HG02588 (cell line): ENCODE measurements at regions not wholly inside any gene's neighbourhood (a gene's known extent, or its start where the extent isn't known, plus 50 kb on each side); places are given as distances from the start of the nearest gene placed in this dataset.

Source experiments
- ATAC-seq: cut with Tn5 transposase; IDR thresholded peaks from one replicate; pipeline ENCODE4 v1.9.1; 2021; ENCODE audit warnings: mild to moderate bottlenecking, moderate library complexity; ENCODE audit not compliant: unreplicated experiment

DNA sequence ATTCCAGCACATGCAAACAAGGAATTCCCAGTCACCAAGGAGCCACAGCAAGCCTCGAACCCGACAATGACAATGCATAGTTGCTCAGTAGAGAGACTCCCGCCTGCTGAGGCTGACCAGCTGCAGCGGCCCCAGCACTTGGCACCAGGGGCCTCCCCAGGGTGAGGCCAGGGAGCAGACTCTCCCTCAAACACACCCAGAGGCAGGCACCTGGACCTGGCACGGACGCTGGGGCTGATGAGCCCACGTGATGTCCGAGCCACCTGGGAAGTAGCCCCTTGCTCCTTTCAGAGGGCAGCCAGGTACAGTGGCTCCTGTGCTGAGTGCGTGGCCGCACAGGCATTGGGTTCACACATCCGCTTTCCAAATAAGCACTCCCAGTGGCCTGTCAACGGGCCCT is 315.9 kb upstream of the TGFBR2 start:
- ATAC-seq = no peak

DNA sequence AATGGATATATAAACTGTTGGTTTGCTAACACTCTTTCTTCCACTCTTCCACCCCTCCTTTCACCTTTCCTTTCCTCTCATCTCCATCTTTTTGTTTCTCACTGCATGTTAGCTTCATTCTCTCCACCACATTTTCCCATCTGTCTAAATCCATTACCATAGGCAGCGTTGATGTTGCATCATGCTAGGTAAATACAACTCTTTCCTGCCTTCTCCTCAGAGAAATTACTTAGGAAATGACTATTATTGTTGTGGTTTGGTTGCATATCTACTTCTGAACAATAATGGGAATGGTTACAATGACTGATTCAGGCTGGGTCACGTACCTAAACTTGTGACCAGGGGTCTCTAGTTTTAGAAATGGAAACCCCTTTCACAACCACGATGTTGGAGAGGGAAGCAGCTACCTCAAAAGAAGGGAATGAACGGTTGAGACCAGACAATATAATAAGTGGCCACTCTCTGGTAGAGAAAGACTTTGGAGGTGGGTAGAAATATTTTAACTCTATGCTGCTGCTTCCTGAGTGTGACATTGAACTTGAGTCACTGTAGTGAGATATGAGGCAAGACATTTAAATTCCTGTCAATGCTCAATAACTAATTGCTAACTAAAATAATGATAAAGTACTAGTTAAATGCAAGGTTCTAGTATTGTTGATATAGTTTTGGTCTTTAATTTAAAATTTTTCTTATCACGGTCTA is 314.1 kb upstream of the TGFBR2 start:
- ATAC-seq = no peak

DNA sequence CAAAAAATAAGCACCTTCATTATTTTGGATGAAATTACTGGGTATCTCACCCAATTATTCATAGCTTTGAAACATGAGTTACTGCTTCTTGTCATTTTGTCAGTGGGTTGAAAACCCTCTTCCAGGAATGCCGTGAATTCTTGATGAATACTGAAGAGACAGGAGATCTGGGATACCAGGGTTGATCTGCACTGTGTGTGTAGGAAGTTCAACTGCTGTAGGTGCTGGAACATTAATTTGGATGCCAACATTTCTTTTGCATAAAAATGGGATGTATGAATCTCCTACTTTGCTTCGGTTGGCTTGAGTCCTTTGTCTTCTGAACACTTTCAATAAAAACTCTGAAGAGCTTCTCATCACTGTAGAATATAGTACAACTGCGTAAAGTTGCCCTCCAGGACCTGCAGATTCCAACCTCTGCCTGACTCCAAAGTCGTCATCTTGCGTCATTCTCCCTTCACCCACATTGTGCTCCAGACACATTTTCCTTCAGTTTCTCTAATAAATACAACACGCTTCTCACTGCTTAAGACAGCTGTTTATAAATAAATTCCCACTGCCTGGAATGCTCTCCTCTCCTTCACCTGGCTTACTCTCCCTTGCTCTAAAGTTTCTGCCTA is 312.7 kb upstream of the TGFBR2 start:
- ATAC-seq = no peak

DNA sequence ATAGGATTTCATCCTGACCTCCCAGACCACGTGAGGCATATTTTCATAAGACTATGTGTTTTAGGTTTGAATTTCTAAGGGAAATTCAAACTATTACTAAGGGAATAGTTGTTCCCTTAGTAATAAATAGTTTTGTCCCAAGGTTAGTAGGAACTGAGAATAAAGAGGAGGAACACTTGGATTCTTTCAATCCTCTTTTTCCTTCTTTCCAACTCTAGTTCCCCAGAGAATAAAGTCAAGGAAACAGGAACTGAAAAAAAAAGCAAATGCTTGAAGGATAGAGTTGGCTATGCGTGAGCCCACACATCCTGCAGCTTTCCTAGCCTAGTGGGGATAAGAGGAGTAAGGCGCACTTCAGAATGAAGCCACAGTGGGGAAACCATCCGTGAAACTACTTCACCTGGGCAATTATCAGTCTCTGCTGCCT is 312.1 kb upstream of the TGFBR2 start:
- ATAC-seq = no peak

DNA sequence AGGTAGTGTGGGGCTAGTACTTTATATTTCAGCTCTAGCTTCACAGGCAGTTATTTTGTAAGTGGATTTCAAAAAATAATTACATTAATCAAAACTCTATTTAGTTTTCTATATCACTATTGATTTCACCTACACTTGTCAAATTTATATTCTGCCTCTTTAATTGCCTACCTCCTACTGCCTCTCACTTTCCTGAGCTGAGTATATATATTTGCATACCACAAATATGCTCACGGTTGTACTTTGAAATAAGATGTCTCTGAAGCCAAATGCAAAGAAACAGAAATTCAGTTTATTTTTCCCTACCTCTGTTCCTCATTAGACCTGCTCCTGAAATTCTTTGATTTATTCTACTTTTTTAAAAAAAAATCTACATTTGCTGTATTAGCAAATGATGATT is 309.3 kb upstream of the TGFBR2 start:
- no peak for ATAC-seq

DNA sequence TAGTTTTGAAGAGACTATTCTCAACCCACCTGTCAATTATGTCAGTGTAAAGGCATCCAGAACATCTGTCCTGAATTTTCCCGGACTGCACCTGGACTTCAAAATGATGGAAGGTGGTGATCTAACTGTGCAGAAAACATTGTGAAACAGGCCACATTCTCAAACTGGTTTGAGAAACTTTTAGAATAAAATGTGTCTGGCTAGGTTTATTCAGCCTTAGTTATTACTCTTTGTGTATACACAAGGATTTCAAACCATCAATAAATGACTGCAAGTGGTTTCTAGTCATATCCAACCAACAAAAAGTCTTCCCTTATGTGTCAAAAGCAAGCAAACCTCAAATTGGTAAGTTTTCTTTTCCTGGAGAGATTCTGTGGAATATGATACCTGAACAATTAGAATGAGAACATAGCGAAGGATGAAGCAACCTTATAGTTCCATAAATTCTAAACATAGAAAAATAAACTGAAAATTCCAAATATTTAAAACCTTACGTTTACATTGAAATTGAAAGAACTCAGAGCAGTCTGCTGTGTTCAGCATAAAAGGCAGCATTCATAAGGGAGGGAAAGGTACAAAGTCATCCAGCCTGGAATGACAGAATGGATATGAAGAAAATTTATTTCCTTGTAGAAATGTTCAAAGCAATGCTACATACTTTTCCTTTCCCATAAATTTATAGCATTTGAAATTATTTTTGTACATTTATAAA is 306.6 kb upstream of the TGFBR2 start:
- ATAC-seq = no peak

DNA sequence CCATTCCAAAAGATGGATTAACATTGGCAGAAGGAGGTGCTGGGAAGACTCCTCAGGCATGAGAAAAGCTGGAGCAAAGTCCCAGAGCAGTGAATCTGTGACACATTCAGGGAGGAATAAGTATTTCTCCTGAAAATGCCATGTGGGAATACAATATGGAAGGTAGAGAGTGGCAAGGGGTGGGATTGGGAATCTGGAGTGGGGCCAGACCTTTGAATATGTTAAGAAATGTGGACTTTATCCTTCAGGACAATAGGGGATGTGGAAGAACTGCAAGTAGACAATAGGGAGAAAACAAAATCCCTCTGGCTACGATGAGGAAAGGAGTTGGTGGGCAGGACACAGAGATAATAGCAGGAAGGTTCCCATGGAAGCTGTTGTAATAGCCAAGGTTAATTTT is 305.6 kb upstream of the TGFBR2 start:
- no peak for ATAC-seq

DNA sequence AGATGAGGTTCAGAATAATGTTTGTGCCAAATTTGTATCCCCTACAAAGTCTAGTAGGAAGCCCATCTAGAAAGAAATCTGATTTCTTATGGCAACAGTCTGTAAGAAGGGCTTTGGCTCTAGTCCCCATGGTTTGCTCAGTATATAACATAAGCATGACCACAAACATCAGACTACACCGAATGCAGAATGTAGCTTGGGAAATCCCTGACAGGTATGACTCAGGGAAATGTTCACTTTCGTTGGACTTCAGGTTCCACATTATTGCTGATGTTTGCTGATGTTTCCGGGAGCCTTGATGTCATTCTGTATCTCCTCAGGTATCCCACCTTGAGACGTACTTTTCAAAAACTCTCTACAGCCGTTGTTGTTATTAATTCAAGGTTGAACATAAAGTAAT is 304.4 kb upstream of the TGFBR2 start:
- ATAC-seq = peak; percentile 67

DNA sequence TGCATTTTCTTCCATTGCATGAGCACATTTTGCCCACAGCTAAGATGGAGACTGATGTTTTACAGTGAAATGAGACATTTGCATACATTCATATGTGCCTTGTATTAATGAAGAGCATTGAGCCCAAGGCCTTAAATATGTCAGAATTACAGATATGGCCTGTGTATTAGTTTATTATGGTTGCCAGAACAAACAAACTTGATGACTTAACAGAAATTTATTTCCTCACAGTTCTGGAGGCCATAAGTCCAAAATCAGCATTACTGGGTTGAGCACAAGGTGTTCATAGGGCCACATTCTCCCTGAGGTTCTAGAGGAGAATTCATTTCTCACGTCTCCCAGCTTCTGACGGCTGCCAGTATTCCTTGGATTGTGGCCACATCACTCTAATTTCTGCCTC is 302.6 kb upstream of the TGFBR2 start:
- no peak for ATAC-seq

DNA sequence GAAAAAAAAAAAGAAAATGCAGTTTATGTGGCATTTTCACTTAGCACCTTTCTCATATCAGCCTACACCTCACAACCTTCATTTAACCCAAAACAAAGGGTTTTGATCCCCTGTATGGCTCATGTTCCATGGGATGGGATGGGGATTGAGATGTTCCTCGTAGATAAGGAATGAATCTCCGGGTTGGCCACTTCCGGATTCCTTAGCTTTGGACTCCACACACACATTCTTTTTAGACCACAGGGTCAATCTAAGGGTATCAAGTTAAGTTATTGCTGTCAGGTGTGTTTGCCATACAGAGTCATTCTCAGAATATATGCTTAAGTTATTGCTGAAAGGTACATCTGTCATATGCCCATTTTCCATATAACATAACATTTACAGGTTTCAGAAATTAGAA is 301.4 kb upstream of the TGFBR2 start:
- no peak for ATAC-seq

DNA sequence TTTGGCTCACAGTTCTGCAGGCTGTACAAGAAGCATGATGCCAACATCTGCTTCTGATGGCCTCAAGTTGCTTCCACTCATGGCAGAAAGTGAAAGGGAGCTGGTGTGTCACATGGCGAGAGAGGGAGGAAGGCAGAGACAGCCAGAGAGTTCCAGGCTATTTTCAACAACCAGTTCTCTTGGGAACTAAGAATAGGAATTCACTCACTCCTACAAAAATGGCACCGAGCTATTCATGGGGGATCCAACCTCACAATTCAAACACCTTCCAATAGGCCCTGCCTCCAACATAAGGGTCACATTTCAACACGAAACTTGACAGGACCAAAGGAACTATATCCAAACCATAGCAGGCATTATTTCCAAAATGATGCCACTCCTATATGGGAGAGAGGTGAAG is 299.5 kb upstream of the TGFBR2 start:
- no peak for ATAC-seq

DNA sequence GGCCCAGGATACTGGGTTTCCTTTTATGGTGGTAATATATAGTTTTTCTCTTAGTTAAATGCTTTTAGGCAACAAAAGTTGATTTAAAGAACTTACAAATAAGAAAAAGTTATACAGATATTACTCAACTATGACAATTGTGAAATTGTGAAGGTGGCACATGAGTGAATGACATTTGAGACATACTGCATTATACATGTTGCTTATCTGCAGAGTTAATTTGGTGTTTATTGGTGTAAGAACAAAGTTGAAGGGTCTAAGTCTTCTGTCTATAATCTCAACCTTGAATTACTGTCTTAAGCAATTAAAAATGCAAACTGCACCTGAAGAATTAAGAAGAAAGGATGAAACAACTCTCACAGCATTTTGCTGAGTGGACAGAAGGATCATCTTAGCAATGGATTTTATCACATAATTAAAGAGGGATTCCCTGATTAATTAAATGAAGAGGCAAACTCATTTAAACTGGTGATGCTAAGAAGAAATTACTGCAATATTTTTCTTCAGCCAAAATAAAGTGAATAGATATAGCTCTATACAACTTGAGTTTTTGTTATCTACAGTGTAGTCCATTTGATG is 298.9 kb upstream of the TGFBR2 start:
- ATAC-seq = no peak

DNA sequence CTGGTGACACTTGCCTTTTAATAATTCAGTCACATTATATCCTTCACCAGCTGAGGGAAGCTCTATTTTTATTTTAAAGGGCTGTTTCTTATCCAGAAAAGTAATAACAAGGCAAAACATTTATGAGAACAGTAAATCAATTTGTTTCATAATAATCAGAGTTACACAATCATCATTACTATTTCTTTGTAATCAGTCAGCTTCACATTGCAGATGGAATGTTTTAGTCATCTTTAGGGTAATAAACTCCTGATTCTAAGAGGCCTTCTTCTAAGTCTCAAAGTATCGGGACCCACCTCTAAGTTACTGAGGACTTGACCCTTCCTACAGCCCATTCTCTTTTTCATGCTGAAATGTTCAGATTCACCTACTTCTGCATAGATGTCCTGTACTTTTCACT is 298.3 kb upstream of the TGFBR2 start:
- no peak for ATAC-seq

DNA sequence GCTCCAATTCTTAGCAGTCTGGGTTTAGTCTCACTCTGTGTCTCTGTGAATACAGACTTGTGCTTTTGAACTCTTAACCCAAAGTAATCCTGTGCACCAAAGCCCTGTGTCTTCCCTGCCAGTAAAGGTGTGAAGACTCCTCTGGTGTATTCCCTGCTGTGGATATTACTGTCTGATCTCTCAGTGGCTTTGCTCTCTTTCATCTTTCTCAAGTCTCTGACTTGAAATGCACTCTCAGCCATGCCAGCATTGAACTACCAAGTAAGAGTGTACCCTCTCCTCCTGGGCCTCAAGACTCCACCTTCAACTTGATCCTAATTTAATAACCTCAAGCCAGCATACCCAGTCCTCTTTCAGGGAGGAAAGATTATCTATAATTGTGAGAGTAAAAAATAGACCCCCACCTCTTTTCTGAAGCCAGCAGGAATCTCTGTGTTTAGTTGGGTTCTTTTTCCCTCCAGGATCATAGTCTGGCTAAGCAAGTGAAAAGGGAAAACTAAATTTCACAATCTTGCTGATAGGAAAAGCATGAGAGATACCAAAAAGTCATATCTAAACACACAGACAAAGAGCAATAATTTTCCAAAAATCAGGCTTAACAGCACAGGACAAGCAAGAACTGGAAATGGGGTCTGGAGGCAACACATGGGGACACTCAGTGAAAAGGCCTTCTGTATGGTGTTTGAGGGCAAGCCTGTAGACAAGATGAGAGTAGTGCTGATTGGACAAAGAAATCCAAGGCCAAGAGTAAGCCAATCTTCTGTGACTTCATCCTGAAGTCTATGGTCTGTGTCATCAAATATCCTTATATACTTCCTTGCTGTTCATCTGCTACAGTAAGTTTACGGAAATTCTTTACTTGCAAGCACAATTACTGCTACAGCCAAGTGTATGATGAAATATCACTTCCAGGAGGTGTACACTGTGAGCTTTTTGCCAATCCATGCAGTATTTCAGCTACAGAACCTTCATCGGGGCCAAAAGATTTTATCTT is 296.1 kb upstream of the TGFBR2 start:
- no peak for ATAC-seq

DNA sequence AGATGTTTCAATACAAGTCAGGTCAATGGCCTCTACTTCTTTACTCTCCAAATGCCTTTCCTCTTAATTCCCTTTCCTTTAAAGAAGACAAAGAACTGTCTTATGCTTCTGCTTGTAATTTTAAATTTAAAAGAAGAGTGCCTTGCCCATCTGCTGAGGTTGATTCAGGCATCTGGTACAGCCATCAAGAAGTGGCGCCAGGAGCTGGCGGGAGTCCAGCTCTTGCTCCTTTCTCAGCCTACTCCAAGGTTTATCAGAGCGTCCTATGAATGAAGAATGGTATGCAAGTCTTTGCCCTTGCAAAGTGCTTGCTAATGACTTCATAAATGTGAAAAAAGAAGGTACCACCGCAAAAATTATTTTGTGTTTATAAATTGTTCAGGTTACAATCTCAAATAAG is 294.6 kb upstream of the TGFBR2 start:
- ATAC-seq = no peak

DNA sequence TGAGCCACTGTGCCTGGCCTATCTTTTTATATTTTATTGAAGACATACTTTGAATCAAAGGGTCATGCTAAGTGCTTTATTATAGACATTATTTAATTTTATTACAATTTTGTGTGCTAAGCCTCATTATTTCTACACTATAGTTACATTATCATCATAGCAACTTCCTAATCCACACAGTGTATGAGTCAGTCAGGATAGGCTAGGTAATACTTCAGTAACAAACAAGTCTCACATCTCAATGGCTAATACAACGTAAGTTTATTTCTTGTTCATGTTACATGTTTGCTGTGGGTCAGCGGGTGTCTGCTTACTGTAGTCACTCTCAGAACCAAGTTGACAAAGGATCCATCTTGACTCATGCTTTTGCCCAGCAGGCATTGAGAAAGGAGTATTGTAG is 292.6 kb upstream of the TGFBR2 start:
- no peak for ATAC-seq

DNA sequence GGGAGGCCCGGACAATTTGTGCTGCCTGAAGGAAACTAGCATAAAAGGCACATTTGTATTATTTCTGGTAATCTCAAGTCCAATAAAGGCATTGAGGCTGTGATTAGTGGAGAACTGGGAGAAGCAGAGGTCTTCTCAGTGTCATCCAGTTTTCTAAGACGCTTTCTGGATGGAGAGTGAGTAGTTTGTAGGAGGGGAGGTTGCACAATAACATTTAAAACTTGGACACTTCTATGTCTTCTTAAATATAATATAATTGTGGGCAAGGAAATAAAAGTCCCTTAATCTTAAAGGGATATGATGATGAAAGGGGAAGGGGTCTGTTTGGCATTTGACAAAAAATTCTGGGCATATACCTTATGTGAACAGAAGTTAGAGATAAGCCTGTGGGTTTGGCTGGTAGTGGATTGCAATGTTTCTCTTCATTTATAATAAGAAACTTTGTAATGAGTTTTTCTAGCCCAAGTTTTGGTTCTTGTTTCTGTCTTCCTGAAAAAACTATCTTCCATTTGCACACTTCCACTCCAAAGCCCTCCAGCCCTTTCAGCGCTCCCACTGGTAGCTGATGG is 291.6 kb upstream of the TGFBR2 start:
- no peak for ATAC-seq

DNA sequence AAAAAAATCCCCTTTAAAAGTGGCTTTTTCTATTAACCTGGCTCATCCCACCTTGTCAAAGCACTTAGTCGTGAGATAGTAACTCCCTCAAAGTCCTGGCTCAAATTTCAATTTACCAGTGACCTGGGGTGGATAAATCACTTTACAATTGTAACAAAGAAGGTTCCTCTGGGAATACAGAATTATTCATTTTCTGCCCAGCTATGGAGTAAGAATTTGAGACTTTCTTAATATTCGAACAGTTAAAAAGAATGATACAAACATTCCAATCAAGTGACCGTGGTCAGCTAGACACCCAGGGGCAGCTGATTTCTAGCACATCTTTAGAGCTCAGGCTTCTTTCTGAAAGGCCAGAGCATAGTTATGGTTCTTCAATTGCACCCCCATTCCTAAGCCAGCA is 291.0 kb upstream of the TGFBR2 start:
- ATAC-seq = no peak

DNA sequence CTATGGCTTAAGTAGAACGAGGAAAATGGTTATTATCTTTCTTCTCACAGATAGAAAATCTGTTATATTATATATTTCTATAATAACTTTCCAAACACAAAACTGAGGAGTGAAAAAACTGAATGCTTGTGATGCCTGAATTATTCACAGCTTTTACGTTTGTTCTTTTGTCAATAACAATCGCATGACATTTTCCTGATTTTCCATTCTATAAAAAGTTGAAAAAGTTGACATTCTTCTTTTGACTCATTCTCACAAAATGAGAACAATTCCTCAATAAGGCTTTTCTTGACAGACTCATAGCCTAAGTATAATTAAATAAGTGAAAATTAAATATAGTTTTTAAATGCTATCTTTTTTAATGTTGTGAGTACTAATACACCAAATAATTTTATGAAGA is 288.8 kb upstream of the TGFBR2 start:
- no peak for ATAC-seq

DNA sequence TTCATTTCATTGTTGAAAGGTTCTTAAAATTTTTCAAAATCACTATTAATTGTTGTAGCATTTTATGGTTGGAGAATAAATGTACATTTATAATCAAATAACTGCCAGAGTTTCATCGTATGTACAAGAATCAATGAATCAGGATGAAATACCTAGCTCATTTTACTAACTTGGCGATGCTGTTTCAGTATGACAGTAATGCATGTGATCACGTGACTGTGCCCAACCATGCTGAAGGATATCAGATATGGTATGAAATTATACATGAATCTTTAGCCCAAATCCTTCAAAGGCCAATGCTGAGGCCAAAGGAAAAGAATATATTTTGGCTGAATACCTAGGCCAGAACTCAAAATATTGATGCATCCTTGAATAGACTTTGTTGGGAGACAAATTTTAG is 288.3 kb upstream of the TGFBR2 start:
- no peak for ATAC-seq
